Gastroesophageal sphincter (tissue), 3 donors: ENCODE measurements at regions not wholly inside any gene's neighbourhood (a gene's known extent, or its start where the extent isn't known, plus 50 kb on each side); places are given as distances from the start of the nearest gene placed in this dataset.

Experiments used
- CTCF ChIP-seq, 4 experiments: fragments of 200-600 bp in 2 of 4; fragments of 450-650 bp in 2 of 4; sonication (generic) in 1 of 4; IDR thresholded peaks; one replicate each; pipeline ENCODE4 v1.5.1; 2017 to 2019; ENCODE audit warnings: antibody characterized with exemption in 4 of 4, mild to moderate bottlenecking in 2 of 4, moderate library complexity in 2 of 4
- POLR2AphosphoS5 ChIP-seq: sonication (generic); formaldehyde crosslinking; IDR thresholded peaks from one replicate; pipeline ENCODE4 v1.6.1; 2017; ENCODE audit warnings: antibody characterized with exemption

- no peak for TF ChIP-seq CTCF (IDR thresholded peaks at IDR 0.05)
- no peak for TF ChIP-seq POLR2AphosphoS5
Measured at GRCh38 chr2:150020937-150021673, 433.5 kb upstream of the MMADHC start.
